WTC11 (cell line): ENCODE measurements at regions not wholly inside any gene's neighbourhood (a gene's known extent, or its start where the extent isn't known, plus 50 kb on each side); places are given as distances from the start of the nearest gene placed in this dataset.

Source experiments
- ATAC-seq: fragments of 200-7000 bp; cut with Tn5 transposase; 2 replicates; pipeline ENCODE4 v1.10.0; 2021; ENCODE audit warnings: mild to moderate bottlenecking, moderate library complexity
- CTCF ChIA-PET: fragments of 300-600 bp; sonication (Branson Sonifier 250); formaldehyde crosslinking; loops from one replicate; lab custom pipeline; 2021; ENCODE audit warnings: antibody characterized with exemption; lab: Charles Lee
- POLR2A ChIA-PET: fragments of 350-600 bp; sonication (Branson Sonifier 250); formaldehyde crosslinking; loops from one replicate; lab custom pipeline; 2021; ENCODE audit warnings: antibody characterized with exemption; lab: Charles Lee
- DNase-seq: peaks from one replicate; pipeline ENCODE4 v3.0.0; 2021; ENCODE audit warnings: low spot score
- H3K27ac Mint-ChIP-seq: 2 replicates; pipeline ENCODE4 v1.8.0; 2021; ENCODE audit warnings: mixed read lengths
- H3K27me3 Mint-ChIP-seq: 2 replicates; pipeline ENCODE4 v1.8.0; 2021; ENCODE audit warnings: low read depth, mild to moderate bottlenecking, moderate library complexity, mixed read lengths
- H3K36me3 Mint-ChIP-seq: 2 replicates; pipeline ENCODE4 v1.8.0; 2021; ENCODE audit warnings: mixed read lengths
- H3K4me1 Mint-ChIP-seq: 2 replicates; pipeline ENCODE4 v1.8.0; 2022; ENCODE audit warnings: mixed read lengths
- H3K4me3 Mint-ChIP-seq: 2 replicates; pipeline ENCODE4 v1.8.0; 2021; ENCODE audit warnings: mild to moderate bottlenecking, moderate library complexity, mixed read lengths
- H3K9me3 Mint-ChIP-seq: 2 replicates; pipeline ENCODE4 v1.8.0; 2021; ENCODE audit warnings: mixed read lengths
- ELF4 ChIP-seq: sonication (generic); formaldehyde crosslinking; IDR thresholded peaks from 2 replicates; pipeline ENCODE4 v1.8.1; 2022; ENCODE audit warnings: low read depth, mild to moderate bottlenecking, moderate library complexity, missing genetic modification reagents
- ESRRA ChIP-seq: sonication (generic); formaldehyde crosslinking; IDR thresholded peaks from 2 replicates; pipeline ENCODE4 v1.8.1; 2022; ENCODE audit warnings: mild to moderate bottlenecking, missing genetic modification reagents, borderline replicate concordance
- JUN ChIP-seq: sonication (generic); formaldehyde crosslinking; IDR thresholded peaks from 2 replicates; pipeline ENCODE4 v1.8.0; 2023; ENCODE audit warnings: mild to moderate bottlenecking, missing genetic modification reagents
- MYBL2 ChIP-seq: sonication (generic); formaldehyde crosslinking; IDR thresholded peaks from 2 replicates; pipeline ENCODE4 v1.8.1; 2023; ENCODE audit warnings: mild to moderate bottlenecking, moderate library complexity, missing genetic modification reagents
- PRRX2 ChIP-seq: fragments of 250-450 bp; sonication (Bioruptor Pico); IDR thresholded peaks from 2 replicates; pipeline ENCODE4 v1.8.0; 2021; ENCODE audit warnings: mild to moderate bottlenecking
- TEAD1 ChIP-seq: sonication (generic); formaldehyde crosslinking; IDR thresholded peaks from 2 replicates; pipeline ENCODE4 v1.8.0; 2022; ENCODE audit warnings: mild to moderate bottlenecking, missing genetic modification reagents
- ZNF263 ChIP-seq: sonication (generic); formaldehyde crosslinking; IDR thresholded peaks from 2 replicates; pipeline ENCODE4 v1.8.1; 2022; ENCODE audit warnings: low read depth, mild to moderate bottlenecking, moderate library complexity, missing genetic modification reagents
- ZNF671 ChIP-seq: fragments of 250-450 bp; sonication (Bioruptor Pico); IDR thresholded peaks from 2 replicates; pipeline ENCODE4 v1.8.0; 2021; ENCODE audit warnings: mild to moderate bottlenecking
- TF ChIP-seq, protein P1 (sequence below): fragments of 250-450 bp; sonication (Bioruptor Pico); IDR thresholded peaks from 2 replicates; pipeline ENCODE4 v1.8.0; 2021; ENCODE audit warnings: mild to moderate bottlenecking
- TF ChIP-seq, protein P2 (sequence below): fragments of 250-450 bp; sonication (Bioruptor Pico); IDR thresholded peaks from 2 replicates; pipeline ENCODE4 v1.9.0; 2021; ENCODE audit warnings: mild to moderate bottlenecking
- TF ChIP-seq, protein P3 (sequence below): sonication (generic); formaldehyde crosslinking; IDR thresholded peaks from 2 replicates; pipeline ENCODE4 v1.8.1; 2023; ENCODE audit warnings: mild to moderate bottlenecking, missing genetic modification reagents
- TF ChIP-seq, protein P4 (sequence below): fragments of 250-450 bp; sonication (Bioruptor Pico); conservative IDR thresholded peaks from 2 replicates; pipeline ENCODE4 v1.9.0; 2021; ENCODE audit warnings: mild to moderate bottlenecking
- TF ChIP-seq, protein P5 (sequence below): sonication (generic); formaldehyde crosslinking; IDR thresholded peaks from 2 replicates; pipeline ENCODE4 v1.8.1; 2023; ENCODE audit warnings: mild to moderate bottlenecking, moderate library complexity, missing genetic modification reagents
- TF ChIP-seq, protein P6 (sequence below): sonication (generic); formaldehyde crosslinking; conservative IDR thresholded peaks from 2 replicates; pipeline ENCODE4 v1.8.1; 2023; ENCODE audit warnings: mild to moderate bottlenecking, low read depth, missing genetic modification reagents, moderate library complexity
- TF ChIP-seq, protein P7 (sequence below): sonication (generic); formaldehyde crosslinking; IDR thresholded peaks from 2 replicates; pipeline ENCODE4 v1.8.1; 2022; ENCODE audit warnings: low read depth, mild to moderate bottlenecking, moderate library complexity, missing genetic modification reagents, borderline replicate concordance
- TF ChIP-seq, protein P8 (sequence below): fragments of 250-450 bp; sonication (Bioruptor Pico); IDR thresholded peaks from 2 replicates; pipeline ENCODE4 v2.1.2; 2022; ENCODE audit warnings: mild to moderate bottlenecking, moderate library complexity
- TF ChIP-seq, protein P9 (sequence below): fragments of 250-450 bp; sonication (Bioruptor Pico); IDR thresholded peaks from 2 replicates; pipeline ENCODE4 v1.9.0; 2021; ENCODE audit warnings: moderate library complexity, mild to moderate bottlenecking, inconsistent platforms, borderline replicate concordance

DNA sequence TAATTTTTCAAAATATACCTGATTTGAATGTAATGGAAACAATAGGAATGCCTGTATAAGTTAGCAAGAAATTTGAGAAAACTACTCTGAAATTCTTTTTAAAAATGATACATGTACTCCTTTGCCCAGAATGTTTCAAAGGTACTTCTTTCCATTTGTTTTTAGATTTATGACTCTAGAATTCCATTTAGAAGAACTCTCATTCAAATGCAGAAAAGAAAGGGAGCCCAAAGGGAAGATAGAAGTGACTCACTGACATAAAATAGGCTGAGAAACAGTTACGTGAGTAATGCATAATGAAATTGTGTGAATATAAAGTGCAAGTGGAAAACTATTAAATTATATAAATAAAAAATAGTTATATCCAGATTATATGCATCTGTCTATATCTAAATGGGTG is 926.3 kb downstream of the TAF11L14 start:
- ATAC-seq (no peak), DNase-seq (no peak)
- Mint-ChIP-seq H3K27ac (no peak overlapping the region), H3K36me3 (no peaks in the 10 kb centered on the region), H3K27me3 (no peaks in the 10 kb centered on the region), H3K4me1 (peaks cover 30% of the 10 kb centered on the region), H3K9me3 (no peaks in the 10 kb centered on the region)
- CTCF ChIA-PET, result no interaction called here
- POLR2A ChIA-PET, result no interaction called here
- TF ChIP-seq, protein P1, sequence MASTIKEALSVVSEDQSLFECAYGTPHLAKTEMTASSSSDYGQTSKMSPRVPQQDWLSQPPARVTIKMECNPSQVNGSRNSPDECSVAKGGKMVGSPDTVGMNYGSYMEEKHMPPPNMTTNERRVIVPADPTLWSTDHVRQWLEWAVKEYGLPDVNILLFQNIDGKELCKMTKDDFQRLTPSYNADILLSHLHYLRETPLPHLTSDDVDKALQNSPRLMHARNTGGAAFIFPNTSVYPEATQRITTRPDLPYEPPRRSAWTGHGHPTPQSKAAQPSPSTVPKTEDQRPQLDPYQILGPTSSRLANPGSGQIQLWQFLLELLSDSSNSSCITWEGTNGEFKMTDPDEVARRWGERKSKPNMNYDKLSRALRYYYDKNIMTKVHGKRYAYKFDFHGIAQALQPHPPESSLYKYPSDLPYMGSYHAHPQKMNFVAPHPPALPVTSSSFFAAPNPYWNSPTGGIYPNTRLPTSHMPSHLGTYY, result no peak
- TF ChIP-seq, protein P2, sequence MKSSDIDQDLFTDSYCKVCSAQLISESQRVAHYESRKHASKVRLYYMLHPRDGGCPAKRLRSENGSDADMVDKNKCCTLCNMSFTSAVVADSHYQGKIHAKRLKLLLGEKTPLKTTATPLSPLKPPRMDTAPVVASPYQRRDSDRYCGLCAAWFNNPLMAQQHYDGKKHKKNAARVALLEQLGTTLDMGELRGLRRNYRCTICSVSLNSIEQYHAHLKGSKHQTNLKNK (CRISPR knock-in tag), result no peak
- TF ChIP-seq, protein P3, sequence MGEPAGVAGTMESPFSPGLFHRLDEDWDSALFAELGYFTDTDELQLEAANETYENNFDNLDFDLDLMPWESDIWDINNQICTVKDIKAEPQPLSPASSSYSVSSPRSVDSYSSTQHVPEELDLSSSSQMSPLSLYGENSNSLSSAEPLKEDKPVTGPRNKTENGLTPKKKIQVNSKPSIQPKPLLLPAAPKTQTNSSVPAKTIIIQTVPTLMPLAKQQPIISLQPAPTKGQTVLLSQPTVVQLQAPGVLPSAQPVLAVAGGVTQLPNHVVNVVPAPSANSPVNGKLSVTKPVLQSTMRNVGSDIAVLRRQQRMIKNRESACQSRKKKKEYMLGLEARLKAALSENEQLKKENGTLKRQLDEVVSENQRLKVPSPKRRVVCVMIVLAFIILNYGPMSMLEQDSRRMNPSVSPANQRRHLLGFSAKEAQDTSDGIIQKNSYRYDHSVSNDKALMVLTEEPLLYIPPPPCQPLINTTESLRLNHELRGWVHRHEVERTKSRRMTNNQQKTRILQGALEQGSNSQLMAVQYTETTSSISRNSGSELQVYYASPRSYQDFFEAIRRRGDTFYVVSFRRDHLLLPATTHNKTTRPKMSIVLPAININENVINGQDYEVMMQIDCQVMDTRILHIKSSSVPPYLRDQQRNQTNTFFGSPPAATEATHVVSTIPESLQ, result no peak
- TF ChIP-seq, protein P4, sequence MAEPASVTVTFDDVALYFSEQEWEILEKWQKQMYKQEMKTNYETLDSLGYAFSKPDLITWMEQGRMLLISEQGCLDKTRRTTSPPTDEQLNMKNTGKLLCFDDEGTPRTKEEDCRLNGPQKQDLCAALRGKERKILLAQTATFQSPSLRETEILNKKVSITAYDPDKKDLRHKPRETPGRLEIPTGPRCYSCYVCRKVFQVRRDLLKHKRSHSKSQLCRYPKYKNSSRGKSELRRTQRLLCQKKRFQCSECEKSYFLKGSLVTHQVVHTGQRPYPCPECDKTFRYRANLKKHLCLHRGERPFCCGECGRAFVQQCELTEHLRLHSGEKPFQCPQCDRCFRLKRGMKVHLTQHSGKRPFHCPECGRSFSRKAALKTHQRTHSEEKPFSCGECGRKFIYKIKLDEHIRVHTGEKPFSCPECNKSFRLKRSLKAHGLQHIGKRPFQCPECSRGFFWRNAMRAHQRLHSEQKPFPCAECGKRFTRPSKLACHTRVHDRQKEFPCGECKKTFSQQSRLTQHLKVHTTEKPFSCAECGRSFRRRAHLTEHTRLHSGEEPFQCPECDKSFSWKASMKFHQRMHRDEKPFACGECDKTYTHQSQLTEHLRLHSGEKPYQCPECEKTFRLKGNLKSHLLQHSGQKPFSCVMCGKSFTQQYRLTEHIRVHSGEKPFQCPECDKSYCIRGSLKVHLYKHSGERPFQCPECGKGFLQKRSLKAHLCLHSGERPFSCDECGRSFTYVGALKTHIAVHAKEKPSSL (CRISPR knock-in tag), result no peak
- TF ChIP-seq ELF4 (CRISPR knock-in tag) (no peak), PRRX2 (CRISPR knock-in tag) (no peak), ZNF263 (CRISPR knock-in tag) (no peak), TEAD1 (no peak), JUN (CRISPR knock-in tag) (no peak), ZNF671 (CRISPR knock-in tag) (no peak), MYBL2 (CRISPR knock-in tag) (no peak), ESRRA (CRISPR knock-in tag) (no peak)
- TF ChIP-seq, protein P5, sequence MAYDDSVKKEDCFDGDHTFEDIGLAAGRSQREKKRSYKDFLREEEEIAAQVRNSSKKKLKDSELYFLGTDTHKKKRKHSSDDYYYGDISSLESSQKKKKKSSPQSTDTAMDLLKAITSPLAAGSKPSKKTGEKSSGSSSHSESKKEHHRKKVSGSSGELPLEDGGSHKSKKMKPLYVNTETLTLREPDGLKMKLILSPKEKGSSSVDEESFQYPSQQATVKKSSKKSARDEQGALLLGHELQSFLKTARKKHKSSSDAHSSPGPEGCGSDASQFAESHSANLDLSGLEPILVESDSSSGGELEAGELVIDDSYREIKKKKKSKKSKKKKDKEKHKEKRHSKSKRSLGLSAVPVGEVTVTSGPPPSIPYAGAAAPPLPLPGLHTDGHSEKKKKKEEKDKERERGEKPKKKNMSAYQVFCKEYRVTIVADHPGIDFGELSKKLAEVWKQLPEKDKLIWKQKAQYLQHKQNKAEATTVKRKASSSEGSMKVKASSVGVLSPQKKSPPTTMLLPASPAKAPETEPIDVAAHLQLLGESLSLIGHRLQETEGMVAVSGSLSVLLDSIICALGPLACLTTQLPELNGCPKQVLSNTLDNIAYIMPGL, result no peak
- TF ChIP-seq, protein P6, sequence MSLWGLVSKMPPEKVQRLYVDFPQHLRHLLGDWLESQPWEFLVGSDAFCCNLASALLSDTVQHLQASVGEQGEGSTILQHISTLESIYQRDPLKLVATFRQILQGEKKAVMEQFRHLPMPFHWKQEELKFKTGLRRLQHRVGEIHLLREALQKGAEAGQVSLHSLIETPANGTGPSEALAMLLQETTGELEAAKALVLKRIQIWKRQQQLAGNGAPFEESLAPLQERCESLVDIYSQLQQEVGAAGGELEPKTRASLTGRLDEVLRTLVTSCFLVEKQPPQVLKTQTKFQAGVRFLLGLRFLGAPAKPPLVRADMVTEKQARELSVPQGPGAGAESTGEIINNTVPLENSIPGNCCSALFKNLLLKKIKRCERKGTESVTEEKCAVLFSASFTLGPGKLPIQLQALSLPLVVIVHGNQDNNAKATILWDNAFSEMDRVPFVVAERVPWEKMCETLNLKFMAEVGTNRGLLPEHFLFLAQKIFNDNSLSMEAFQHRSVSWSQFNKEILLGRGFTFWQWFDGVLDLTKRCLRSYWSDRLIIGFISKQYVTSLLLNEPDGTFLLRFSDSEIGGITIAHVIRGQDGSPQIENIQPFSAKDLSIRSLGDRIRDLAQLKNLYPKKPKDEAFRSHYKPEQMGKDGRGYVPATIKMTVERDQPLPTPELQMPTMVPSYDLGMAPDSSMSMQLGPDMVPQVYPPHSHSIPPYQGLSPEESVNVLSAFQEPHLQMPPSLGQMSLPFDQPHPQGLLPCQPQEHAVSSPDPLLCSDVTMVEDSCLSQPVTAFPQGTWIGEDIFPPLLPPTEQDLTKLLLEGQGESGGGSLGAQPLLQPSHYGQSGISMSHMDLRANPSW (CRISPR knock-in tag), result no peak
- TF ChIP-seq, protein P7, sequence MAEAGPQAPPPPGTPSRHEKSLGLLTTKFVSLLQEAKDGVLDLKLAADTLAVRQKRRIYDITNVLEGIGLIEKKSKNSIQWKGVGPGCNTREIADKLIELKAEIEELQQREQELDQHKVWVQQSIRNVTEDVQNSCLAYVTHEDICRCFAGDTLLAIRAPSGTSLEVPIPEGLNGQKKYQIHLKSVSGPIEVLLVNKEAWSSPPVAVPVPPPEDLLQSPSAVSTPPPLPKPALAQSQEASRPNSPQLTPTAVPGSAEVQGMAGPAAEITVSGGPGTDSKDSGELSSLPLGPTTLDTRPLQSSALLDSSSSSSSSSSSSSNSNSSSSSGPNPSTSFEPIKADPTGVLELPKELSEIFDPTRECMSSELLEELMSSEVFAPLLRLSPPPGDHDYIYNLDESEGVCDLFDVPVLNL, result no peak
- TF ChIP-seq, protein P8, sequence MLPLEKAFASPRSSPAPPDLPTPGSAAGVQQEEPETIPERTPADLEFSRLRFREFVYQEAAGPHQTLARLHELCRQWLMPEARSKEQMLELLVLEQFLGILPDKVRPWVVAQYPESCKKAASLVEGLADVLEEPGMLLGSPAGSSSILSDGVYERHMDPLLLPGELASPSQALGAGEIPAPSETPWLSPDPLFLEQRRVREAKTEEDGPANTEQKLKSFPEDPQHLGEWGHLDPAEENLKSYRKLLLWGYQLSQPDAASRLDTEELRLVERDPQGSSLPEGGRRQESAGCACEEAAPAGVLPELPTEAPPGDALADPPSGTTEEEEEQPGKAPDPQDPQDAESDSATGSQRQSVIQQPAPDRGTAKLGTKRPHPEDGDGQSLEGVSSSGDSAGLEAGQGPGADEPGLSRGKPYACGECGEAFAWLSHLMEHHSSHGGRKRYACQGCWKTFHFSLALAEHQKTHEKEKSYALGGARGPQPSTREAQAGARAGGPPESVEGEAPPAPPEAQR (CRISPR knock-in tag), result no peak
- TF ChIP-seq, protein P9, sequence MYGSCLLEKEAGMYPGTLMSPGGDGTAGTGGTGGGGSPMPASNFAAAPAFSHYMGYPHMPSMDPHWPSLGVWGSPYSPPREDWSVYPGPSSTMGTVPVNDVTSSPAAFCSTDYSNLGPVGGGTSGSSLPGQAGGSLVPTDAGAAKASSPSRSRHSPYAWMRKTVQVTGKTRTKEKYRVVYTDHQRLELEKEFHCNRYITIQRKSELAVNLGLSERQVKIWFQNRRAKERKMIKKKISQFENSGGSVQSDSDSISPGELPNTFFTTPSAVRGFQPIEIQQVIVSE (CRISPR knock-in tag), result no peak
- TF ChIP-seq, all 79 proteins: peak for 0
- no peak overlapping the region for H3K4me3 Mint-ChIP-seq
